ENCODE measurements at regions not wholly inside any gene's neighbourhood (a gene's known extent, or its start where the extent isn't known, plus 50 kb on each side); places are given as distances from the start of the nearest gene placed in this dataset.

GRCh38 chr1:201731592-201731991, 97.4 kb upstream of the IPO9 start:
- 92% methylated on average over 1 of the region's 1 CpG; no CpG with 5 or more reads in 1 of the 2 experiments for WGBS, 2 experiments (ENCODE audit: extremely low coverage in 1 of 2, insufficient coverage in 1 of 2, insufficient read length in 1 of 2, insufficient replicate concordance in 2 of 2, low coverage in 1 of 2, low lambda C conversion rate in 2 of 2, missing lambda C conversion rate in 1 of 2)
- no peak overlapping the region for H3K27ac ChIP-seq (ENCODE audit: low read depth, low read length)

More at GRCh38 chr1:201731592-201731991, 97.4 kb upstream of the IPO9 start:
- no peak for DNase-seq (ENCODE audit: low read depth in 1 of 2, low spot score in 2 of 2)
- H3K27me3 ChIP-seq (replicated peaks in 1 of 4; ENCODE audit: control insufficient read depth in 3 of 4, extremely low read depth in 1 of 4, insufficient read depth in 3 of 4, low read length in 3 of 4) = no peaks in the 10 kb centered on the region
- H2BK5ac ChIP-seq (ENCODE audit: low read depth, low read length) = no peak overlapping the region
- no peak for FAIRE-seq
- H3K79me1 ChIP-seq (ENCODE audit: low read depth, low read length) = peaks cover 3% of the 10 kb centered on the region
- no peak overlapping the region for H3K4me3 ChIP-seq (ENCODE audit: extremely low read depth in 1 of 4, insufficient read depth in 2 of 4, low read depth in 3 of 4, low read length in 4 of 4)
- no peak overlapping the region for H3K9ac ChIP-seq (replicated peaks in 1 of 4; ENCODE audit: extremely low read depth in 1 of 4, low read depth in 3 of 4, low read length in 3 of 4)
- H4K8ac ChIP-seq (ENCODE audit: extremely low read depth, insufficient read depth, low read length) = no peak overlapping the region
- H4K20me1 ChIP-seq (replicated peaks in 1 of 2; ENCODE audit: control insufficient read depth in 1 of 2, insufficient read depth in 2 of 2, low read length in 2 of 2) = peaks cover 0 to 2% of the 10 kb centered on the region in 2 experiments
- no peak overlapping the region for H3K4me2 ChIP-seq (ENCODE audit: insufficient read depth in 1 of 2, low read depth in 2 of 2, low read length in 2 of 2)
- H2BK20ac ChIP-seq (ENCODE audit: low read length) = no peak overlapping the region
- no peak overlapping the region for H3K56ac ChIP-seq (replicated peaks; ENCODE audit: insufficient read length, low read depth, low read length)
- H3K9me3 ChIP-seq (ENCODE audit: insufficient read depth in 2 of 2, low read depth in 1 of 2, low read length in 1 of 2) = no peaks in the 10 kb centered on the region
- H3K14ac ChIP-seq (ENCODE audit: insufficient read length) = no peak overlapping the region
- H3K36me3 ChIP-seq (ENCODE audit: control insufficient read depth in 2 of 4, insufficient read depth in 4 of 4, low read length in 3 of 4) = no peaks in the 10 kb centered on the region; a peak in 1 of 8 replicates
- no peaks in the 10 kb centered on the region; a peak in 1 of 4 replicates for H3K79me2 ChIP-seq (ENCODE audit: control insufficient read depth in 1 of 2, insufficient read depth in 2 of 2, low read length in 2 of 2)
- H2BK15ac ChIP-seq (ENCODE audit: low read length) = no peak overlapping the region
- peaks cover 6 to 12% (median 8%) of the 10 kb centered on the region in 4 experiments for H3K4me1 ChIP-seq (replicated peaks in 1 of 4; ENCODE audit: control insufficient read depth in 3 of 4, insufficient read depth in 4 of 4, low read length in 3 of 4)
- no peak overlapping the region for H3K4ac ChIP-seq (replicated peaks; ENCODE audit: insufficient read length, low read depth, low read length)
- H3K23ac ChIP-seq (ENCODE audit: insufficient read length) = no peak overlapping the region
- H2BK12ac ChIP-seq (ENCODE audit: low read depth, low read length) = no peak overlapping the region
- H2BK120ac ChIP-seq (replicated peaks; ENCODE audit: low read depth, low read length) = no peak overlapping the region
- H3K18ac ChIP-seq (ENCODE audit: extremely low read depth, low read length) = no peak overlapping the region
- ChIA-PET CTCF (ENCODE audit: partially characterized antibody) (interaction anchor here (0.6 to 19.0 kb wide), 8 partner anchors 20 to 568 kb away, joined by 3 to 216 read pairs (median 3); no protein-coding TSS in a partner anchor), POLR2A (ENCODE audit: partially characterized antibody) (interaction anchor here (0.6 to 1.7 kb wide), 2 partner anchors 9 to 56 kb away, joined by 3 to 4 read pairs; no protein-coding TSS in a partner anchor)
- no peak overlapping the region for H2AFZ ChIP-seq (ENCODE audit: low read length)
- no peak overlapping the region for H2AK5ac ChIP-seq (ENCODE audit: low read depth, low read length)
- no peak for TF ChIP-seq POLR2AphosphoS5 (IDR thresholded peaks at IDR 0.05; ENCODE audit: low read depth, low read length)
- no peak for TF ChIP-seq TEAD4 (IDR thresholded peaks at IDR 0.05; ENCODE audit: low read depth, low read length)
- TF ChIP-seq, protein P1, sequence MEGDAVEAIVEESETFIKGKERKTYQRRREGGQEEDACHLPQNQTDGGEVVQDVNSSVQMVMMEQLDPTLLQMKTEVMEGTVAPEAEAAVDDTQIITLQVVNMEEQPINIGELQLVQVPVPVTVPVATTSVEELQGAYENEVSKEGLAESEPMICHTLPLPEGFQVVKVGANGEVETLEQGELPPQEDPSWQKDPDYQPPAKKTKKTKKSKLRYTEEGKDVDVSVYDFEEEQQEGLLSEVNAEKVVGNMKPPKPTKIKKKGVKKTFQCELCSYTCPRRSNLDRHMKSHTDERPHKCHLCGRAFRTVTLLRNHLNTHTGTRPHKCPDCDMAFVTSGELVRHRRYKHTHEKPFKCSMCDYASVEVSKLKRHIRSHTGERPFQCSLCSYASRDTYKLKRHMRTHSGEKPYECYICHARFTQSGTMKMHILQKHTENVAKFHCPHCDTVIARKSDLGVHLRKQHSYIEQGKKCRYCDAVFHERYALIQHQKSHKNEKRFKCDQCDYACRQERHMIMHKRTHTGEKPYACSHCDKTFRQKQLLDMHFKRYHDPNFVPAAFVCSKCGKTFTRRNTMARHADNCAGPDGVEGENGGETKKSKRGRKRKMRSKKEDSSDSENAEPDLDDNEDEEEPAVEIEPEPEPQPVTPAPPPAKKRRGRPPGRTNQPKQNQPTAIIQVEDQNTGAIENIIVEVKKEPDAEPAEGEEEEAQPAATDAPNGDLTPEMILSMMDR (IDR thresholded peaks at IDR 0.05; ENCODE audit: control extremely low read depth in 1 of 3, insufficient read depth in 1 of 3, low read depth in 1 of 3, low read length in 3 of 3) = no peak
- TF ChIP-seq SRF (IDR thresholded peaks at IDR 0.05; ENCODE audit: low read depth, low read length) = no peak
- TF ChIP-seq RXRA (IDR thresholded peaks at IDR 0.05; ENCODE audit: insufficient read depth, low read depth, low read length) = no peak
- no peak for TF ChIP-seq USF2 (IDR thresholded peaks at IDR 0.05; ENCODE audit: low read length)
- no peak for TF ChIP-seq SP2 (IDR thresholded peaks at IDR 0.05; ENCODE audit: low read length)
- TF ChIP-seq MAFK (IDR thresholded peaks at IDR 0.05; ENCODE audit: low read depth, low read length) = no peak
- no peak for TF ChIP-seq EZH2 (IDR thresholded peaks at IDR 0.05; ENCODE audit: low read depth, low read length, severe bottlenecking)
- no peak for TF ChIP-seq RBBP5 (IDR thresholded peaks at IDR 0.05; ENCODE audit: borderline replicate concordance, low read depth, low read length)
- no peak overlapping the region for H4K5ac ChIP-seq (ENCODE audit: insufficient read length, low read depth, low read length)
- H3K23me2 ChIP-seq (ENCODE audit: low read depth, low read length) = no peaks in the 10 kb centered on the region; the same call in 1 of the 2 replicates
- no peak overlapping the region for H4K91ac ChIP-seq (replicated peaks; ENCODE audit: insufficient read length, low read length)

Data from H1 (cell line).